ENCODE measurements at regions not wholly inside any gene's neighbourhood (a gene's known extent, or its start where the extent isn't known, plus 50 kb on each side); places are given as distances from the start of the nearest gene placed in this dataset.

DNA sequence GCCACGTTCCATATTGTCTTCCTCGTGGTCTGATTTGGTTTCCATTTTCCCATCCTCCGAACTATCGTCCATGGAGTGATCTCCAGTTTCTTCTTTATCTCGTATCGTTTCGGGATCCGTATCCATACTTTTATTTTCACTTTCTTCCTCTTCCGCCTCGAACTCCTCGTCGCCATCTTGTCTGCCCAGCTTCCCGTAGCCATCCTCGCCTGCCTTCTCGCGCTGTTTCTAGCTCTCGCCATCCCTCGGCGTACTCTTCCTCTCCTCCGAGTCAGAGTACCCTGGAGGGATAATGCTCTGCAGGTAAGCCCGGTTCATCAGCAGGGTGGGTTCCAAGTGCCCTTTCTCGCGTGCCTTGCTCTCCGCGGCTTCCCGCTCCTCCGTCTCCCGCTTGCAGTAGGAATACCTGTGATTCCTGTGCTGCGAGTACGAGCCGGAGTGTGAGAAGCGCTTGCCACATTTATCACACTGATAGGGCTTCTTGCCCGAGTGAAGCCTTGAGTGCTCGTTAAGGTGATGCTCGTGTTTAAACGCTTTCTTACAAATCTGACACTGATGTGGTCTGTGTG is 134.5 kb upstream of the TAPT1 start:
- TF ChIP-seq EP300 (IDR thresholded peaks at IDR 0.05; ENCODE audit: low read depth) = no peak
- no peak for TF ChIP-seq POLR2A (IDR thresholded peaks at IDR 0.05)

All from transverse colon (tissue), 1 donor.